GM10266 (cell line): ENCODE measurements at regions not wholly inside any gene's neighbourhood (a gene's known extent, or its start where the extent isn't known, plus 50 kb on each side); places are given as distances from the start of the nearest gene placed in this dataset.

Experiments
- DNase-seq: peaks from one replicate; pipeline ENCODE4 v3.0.0; 2012; ENCODE audit errors: extremely low spot score
- TF ChIP-seq, protein P1 (sequence below): IDR thresholded peaks from 2 replicates; pipeline ENCODE4 v1.5.1; 2012; ENCODE audit warnings: mild to moderate bottlenecking, low read depth; ENCODE audit not compliant: control insufficient read depth, insufficient read depth; ENCODE audit errors: missing control alignments

DNA sequence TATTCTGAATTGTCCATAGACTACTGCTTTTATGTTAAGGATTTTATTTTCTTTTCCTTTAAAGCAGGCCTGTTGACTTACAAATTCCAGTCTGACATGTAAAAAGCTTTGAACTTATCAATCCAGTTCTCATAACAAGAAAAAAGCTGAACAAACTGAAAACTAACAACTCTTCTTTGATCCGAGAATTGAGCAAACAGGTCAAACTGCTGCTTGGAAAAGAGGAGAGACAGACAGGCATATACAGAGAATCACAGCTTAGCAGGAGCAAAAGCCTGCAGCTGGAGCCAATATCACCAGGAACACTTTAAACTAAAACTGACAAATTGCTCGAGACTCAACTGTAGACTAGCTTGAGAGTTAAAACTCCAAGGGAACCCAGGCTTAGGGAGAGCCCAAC, 85.8 kb downstream of the HINT1 start:
- DNase-seq, result no peak
- TF ChIP-seq, protein P1, sequence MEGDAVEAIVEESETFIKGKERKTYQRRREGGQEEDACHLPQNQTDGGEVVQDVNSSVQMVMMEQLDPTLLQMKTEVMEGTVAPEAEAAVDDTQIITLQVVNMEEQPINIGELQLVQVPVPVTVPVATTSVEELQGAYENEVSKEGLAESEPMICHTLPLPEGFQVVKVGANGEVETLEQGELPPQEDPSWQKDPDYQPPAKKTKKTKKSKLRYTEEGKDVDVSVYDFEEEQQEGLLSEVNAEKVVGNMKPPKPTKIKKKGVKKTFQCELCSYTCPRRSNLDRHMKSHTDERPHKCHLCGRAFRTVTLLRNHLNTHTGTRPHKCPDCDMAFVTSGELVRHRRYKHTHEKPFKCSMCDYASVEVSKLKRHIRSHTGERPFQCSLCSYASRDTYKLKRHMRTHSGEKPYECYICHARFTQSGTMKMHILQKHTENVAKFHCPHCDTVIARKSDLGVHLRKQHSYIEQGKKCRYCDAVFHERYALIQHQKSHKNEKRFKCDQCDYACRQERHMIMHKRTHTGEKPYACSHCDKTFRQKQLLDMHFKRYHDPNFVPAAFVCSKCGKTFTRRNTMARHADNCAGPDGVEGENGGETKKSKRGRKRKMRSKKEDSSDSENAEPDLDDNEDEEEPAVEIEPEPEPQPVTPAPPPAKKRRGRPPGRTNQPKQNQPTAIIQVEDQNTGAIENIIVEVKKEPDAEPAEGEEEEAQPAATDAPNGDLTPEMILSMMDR, result no peak

DNA sequence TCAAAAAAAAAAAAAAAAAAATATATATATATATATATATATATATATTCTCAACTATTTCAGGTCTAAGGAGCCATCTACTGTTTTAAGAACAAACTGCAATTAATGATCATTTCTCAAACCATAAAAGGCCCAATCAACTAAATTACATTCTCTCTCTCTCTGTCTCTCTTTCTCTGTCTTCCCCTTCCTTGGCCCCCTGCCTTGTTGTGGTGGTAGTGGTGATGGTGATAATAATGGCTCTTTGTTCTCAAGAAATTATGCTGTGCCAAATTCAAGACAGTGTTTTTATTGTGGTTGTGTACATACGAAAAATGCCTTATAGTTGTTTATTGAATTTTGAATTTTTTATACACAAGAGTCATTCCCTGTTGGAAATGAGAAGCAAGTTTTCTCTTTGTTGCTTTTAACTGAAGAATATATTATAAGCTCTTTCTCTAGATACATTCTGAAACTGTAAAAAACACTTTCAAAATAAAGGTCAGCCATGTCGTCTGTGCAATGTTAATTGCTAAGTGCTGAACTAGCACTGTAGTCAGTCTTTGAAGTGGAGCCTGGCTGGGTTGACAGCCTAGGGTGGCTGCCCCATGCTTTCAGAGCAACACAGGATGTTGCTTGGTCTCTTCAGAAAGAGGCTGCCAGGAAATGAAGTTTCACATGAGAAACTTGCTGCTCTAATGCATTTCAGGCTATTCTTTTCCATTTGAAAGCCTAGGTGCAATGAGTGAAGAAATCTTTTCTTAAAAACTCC, 96.0 kb downstream of the HINT1 start:
- DNase-seq, result peak; percentile 36
- TF ChIP-seq, protein P1, result no peak

DNA sequence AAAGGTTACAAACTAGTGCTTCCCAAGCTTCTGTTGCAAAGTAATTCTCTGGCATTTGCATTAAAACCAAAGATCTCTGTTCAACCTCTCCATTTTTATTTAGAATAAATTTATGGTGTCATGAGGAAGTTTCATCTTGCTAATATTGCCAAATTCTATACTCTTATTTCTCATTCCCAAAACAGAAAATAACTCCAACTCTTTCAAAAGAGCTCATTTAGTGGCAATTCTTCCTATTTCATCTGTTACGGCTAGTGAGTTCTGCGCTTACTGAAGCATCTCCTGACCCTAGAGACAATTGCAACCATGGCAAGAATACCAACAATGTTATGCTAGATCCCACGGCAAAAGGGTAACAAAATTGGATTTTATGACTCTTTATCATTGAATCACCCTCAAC, 97.0 kb downstream of the HINT1 start:
- TF ChIP-seq, protein P1, result no peak
- no peak for DNase-seq

DNA sequence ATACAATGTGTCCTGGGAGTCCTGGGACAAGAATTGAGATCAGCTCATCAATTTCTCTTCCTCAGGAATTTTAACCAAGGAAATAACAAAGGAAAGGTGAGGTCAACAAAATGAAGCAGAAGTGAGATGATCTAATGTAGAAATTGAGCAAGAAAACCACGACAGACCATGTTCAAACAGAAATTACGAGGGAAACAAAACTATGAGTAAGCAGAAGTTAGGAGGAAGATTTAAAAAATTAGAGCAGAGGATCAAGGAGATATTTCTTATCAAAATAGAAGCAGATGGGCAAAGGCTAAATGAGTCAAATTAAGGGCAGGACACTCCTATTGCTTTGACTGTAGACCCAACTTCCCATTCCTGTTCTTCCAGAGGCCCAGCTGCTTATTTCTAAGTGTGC, 97.4 kb downstream of the HINT1 start:
- DNase-seq, result no peak
- TF ChIP-seq, protein P1, result no peak

DNA sequence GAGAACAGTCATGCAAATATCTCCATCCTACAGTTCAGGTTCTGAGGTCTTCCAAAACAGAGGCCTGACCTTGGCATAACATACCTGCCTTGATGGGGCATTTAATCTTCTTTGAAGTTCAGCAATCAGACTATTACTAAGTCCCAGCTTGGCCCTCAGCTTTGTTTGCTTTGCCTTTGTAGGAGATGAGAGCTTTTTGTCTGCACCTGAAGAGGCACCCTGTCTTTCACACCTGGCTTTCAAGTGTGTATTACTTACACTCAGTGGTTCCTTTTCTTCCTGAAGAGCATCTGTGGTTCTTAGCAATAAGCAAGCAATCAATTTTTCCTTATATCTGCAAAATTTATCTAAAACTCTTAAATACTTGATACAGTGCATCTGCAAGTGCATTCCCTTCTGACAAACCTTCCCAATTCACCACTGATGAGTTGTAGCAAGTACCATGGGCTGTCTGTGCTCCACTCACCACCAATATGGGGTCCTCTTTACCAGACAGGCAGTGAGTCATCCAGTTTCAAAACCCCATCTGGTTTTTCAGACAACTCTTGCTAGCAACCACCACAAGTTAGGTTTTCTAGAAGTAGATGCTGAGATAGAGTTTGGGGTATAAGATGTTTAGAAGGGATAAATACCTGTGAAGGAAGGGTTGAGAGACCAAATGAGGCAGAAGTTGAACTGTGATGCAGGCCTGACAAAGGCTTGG, 100.2 kb downstream of the HINT1 start:
- TF ChIP-seq, protein P1, result no peak
- no peak for DNase-seq

DNA sequence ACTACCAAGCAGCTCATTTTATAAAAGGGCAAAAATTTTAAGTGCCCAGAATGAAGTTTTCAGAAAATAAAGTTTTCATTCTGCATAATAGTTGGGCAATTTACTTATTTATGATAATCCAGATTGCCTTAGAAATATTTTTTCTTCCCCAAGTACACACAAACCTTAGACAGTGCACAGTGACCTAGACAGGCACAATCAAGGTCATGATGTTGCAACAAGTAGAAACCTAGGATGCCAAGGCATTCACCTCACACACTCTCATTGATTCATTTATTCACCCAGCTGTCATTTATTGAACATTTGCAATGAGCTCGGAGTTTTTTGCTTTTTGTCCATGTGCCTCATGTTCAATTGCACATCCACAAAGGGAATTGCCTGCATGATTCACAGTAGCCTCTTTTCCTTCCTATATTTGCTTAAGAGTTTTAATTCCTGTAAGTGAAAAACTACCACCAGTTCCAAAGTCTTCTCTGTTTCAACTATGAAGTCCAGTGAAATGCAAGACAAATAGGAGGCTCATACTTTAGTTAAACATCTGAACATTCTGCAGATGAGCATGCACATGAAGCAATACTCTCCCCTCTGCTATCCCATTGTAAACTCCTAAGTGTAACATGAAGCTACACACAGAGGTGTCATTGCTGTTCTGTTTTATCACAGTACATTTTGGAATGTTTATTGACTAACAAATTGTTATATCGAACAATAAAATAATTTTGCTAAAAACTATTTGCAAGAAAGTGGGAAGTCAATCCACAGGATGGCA, 122.9 kb downstream of the HINT1 start:
- no peak for DNase-seq
- TF ChIP-seq, protein P1, result no peak
